ENCODE measurements at regions not wholly inside any gene's neighbourhood (a gene's known extent, or its start where the extent isn't known, plus 50 kb on each side); places are given as distances from the start of the nearest gene placed in this dataset.
"Not testable (repeated sequence)": the region's sequence is repeated elsewhere in the genome, so short reads cannot be mapped to it uniquely, and the experiment has no call there.

GRCh38 chr5:53733853-53734252 is 173.4 kb downstream of the NDUFS4 start:
- DNase-seq (ENCODE audit: low spot score): no peak

- no peak for DNase-seq (ENCODE audit: low spot score)
Measured at GRCh38 chr5:53738105-53738504, 177.7 kb downstream of the NDUFS4 start.

GRCh38 chr5:53739111-53739510 is 178.7 kb downstream of the NDUFS4 start:
- no peak for DNase-seq (ENCODE audit: low spot score)

- DNase-seq (ENCODE audit: low spot score): no peak
Measured at GRCh38 chr5:53749621-53750020, 189.2 kb downstream of the NDUFS4 start.

- not testable (repeated sequence) for DNase-seq (ENCODE audit: low spot score)
Measured at GRCh38 chr5:53752282-53752681, 191.8 kb downstream of the NDUFS4 start.

- DNase-seq (ENCODE audit: low spot score): no peak
Measured at GRCh38 chr5:53766673-53767072, 206.2 kb downstream of the NDUFS4 start.

- no peak for DNase-seq (ENCODE audit: low spot score)
Measured at GRCh38 chr5:53777864-53778618, 217.6 kb downstream of the NDUFS4 start.

GRCh38 chr5:53779541-53779981 is 219.1 kb downstream of the NDUFS4 start:
- DNase-seq (ENCODE audit: low spot score): peak; percentile 57

- no peak for DNase-seq (ENCODE audit: low spot score)
Measured at GRCh38 chr5:53782620-53783019, 222.2 kb downstream of the NDUFS4 start.

GRCh38 chr5:53783624-53784228 is 223.3 kb downstream of the NDUFS4 start:
- DNase-seq (ENCODE audit: low spot score): no peak

- DNase-seq (ENCODE audit: low spot score): no peak
Measured at GRCh38 chr5:53784596-53784995, 224.2 kb downstream of the NDUFS4 start.

GRCh38 chr5:53785924-53786323 is 225.5 kb downstream of the NDUFS4 start:
- no peak for DNase-seq (ENCODE audit: low spot score)

GRCh38 chr5:53790026-53790425 is 229.6 kb downstream of the NDUFS4 start:
- DNase-seq (ENCODE audit: low spot score): no peak

- DNase-seq (ENCODE audit: low spot score): no peak
Measured at GRCh38 chr5:53792338-53792737, 231.9 kb downstream of the NDUFS4 start.

GRCh38 chr5:53799644-53800043 is 239.2 kb downstream of the NDUFS4 start:
- not testable (repeated sequence) for DNase-seq (ENCODE audit: low spot score)

- not testable (repeated sequence) for DNase-seq (ENCODE audit: low spot score)
Measured at GRCh38 chr5:53808392-53808791, 248.0 kb downstream of the NDUFS4 start.

- DNase-seq (ENCODE audit: low spot score): no peak
Measured at GRCh38 chr5:53814819-53815218, 254.4 kb downstream of the NDUFS4 start.

GRCh38 chr5:53815471-53815870 is 255.0 kb downstream of the NDUFS4 start:
- DNase-seq (ENCODE audit: low spot score): no peak

GRCh38 chr5:53817183-53817582 is 256.7 kb downstream of the NDUFS4 start:
- DNase-seq (ENCODE audit: low spot score): no peak

GRCh38 chr5:53819482-53819881 is 259.0 kb downstream of the NDUFS4 start:
- DNase-seq (ENCODE audit: low spot score): no peak

- no peak for DNase-seq (ENCODE audit: low spot score)
Measured at GRCh38 chr5:53820119-53820801, 259.8 kb downstream of the NDUFS4 start.

GRCh38 chr5:53820802-53821171 is 260.3 kb downstream of the NDUFS4 start:
- DNase-seq (ENCODE audit: low spot score): no peak

GRCh38 chr5:53825016-53825415 is 264.6 kb downstream of the NDUFS4 start:
- DNase-seq (ENCODE audit: low spot score): no peak

All from hepatic stellate cell (primary cell).